ENCODE measurements at regions not wholly inside any gene's neighbourhood (a gene's known extent, or its start where the extent isn't known, plus 50 kb on each side); places are given as distances from the start of the nearest gene placed in this dataset.
"Not testable (repeated sequence)": the region's sequence is repeated elsewhere in the genome, so short reads cannot be mapped to it uniquely, and the experiment has no call there.

DNA sequence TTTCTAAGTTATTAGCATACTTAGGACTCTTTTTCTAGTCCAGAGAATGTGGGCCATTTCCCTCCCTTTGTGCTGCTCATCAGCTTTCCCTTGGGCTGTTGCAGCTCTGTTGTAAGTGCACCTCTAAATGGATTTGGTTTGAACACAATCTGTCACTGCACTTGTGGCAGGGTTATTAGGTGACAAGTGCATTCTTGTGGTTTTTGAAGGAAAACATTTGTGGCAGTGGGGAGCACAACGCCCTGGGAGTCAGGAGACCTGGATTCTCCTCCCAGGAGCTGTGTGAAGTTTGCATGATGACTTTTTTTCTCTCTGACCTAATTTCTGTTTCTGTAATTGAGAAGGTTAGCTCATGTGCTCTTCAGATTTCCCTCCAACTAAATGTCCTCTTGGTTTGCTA lies 630.9 kb upstream of the FAM98A start:
- TF ChIP-seq, protein P1, sequence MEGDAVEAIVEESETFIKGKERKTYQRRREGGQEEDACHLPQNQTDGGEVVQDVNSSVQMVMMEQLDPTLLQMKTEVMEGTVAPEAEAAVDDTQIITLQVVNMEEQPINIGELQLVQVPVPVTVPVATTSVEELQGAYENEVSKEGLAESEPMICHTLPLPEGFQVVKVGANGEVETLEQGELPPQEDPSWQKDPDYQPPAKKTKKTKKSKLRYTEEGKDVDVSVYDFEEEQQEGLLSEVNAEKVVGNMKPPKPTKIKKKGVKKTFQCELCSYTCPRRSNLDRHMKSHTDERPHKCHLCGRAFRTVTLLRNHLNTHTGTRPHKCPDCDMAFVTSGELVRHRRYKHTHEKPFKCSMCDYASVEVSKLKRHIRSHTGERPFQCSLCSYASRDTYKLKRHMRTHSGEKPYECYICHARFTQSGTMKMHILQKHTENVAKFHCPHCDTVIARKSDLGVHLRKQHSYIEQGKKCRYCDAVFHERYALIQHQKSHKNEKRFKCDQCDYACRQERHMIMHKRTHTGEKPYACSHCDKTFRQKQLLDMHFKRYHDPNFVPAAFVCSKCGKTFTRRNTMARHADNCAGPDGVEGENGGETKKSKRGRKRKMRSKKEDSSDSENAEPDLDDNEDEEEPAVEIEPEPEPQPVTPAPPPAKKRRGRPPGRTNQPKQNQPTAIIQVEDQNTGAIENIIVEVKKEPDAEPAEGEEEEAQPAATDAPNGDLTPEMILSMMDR (IDR thresholded peaks at IDR 0.05) = no peak
- intact Hi-C loops (cut with micrococcal nuclease) = no loop called here

DNA sequence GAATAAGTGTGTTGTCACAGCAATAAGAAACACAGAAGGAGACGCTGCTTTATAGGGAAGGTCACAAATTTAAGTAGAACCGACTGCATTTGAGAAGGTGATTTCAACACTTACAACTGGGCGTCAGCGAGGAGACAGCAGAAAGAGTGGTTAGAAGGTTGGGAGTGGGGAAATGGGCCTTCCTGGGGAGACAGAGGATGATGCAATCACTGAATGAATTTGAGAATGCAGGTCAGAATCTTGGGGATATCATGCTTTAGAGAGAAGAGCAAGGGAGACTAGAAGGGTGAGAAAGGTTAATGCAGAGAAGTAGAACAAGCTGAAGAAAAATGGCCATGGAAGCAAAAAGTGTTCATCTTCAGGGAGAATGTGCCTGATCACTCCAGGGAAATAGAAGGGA lies 616.1 kb upstream of the FAM98A start:
- H2AFZ ChIP-seq (ENCODE audit: insufficient read depth, low read depth, low read length, poor library complexity, severe bottlenecking) = no peak overlapping the region
- H3K79me2 ChIP-seq (ENCODE audit: insufficient read depth, low read length) = no peaks in the 10 kb centered on the region
- no peaks in the 10 kb centered on the region for H3K4me1 ChIP-seq (ENCODE audit: control insufficient read depth in 1 of 2, insufficient read depth in 2 of 2, low read length in 2 of 2)
- H3K27ac ChIP-seq (ENCODE audit: low read depth in 1 of 2, low read length in 2 of 2) = no peak overlapping the region
- no peaks in the 10 kb centered on the region for H3K27me3 ChIP-seq (ENCODE audit: control insufficient read depth in 2 of 2, insufficient read depth in 2 of 2, low read length in 2 of 2)
- no peaks in the 10 kb centered on the region for H3K4me1 Mint-ChIP-seq
- H3K9ac ChIP-seq (ENCODE audit: insufficient read depth, low read length, poor library complexity, severe bottlenecking) = no peak overlapping the region
- H3K36me3 ChIP-seq (replicated peaks in 1 of 2; ENCODE audit: control insufficient read depth in 1 of 2, insufficient read depth in 2 of 2, low read length in 2 of 2) = no peaks in the 10 kb centered on the region
- intact Hi-C loops (cut with micrococcal nuclease) = no loop called here
- H3K36me3 Mint-ChIP-seq = no peaks in the 10 kb centered on the region
- H3K4me3 ChIP-seq (replicated peaks in 1 of 3; ENCODE audit: low read depth in 2 of 3, low read length in 3 of 3) = no peak overlapping the region
- H4K20me1 ChIP-seq (ENCODE audit: insufficient read depth, low read length) = no peaks in the 10 kb centered on the region
- TF ChIP-seq, protein P1 (IDR thresholded peaks at IDR 0.05) = no peak
- WGBS (ENCODE audit: insufficient coverage) = 67% methylated on average over 4 of the region's 4 CpGs
- DNase-seq = no peak
- no peak overlapping the region for H3K4me3 Mint-ChIP-seq
- H3K9me3 ChIP-seq (replicated peaks in 1 of 2; ENCODE audit: control insufficient read depth in 1 of 2, insufficient read depth in 1 of 2, low read length in 2 of 2) = peaks cover 5 to 14% of the 10 kb centered on the region in 2 donors
- H3K4me2 ChIP-seq (replicated peaks; ENCODE audit: extremely low read depth, low read length, poor library complexity, severe bottlenecking) = no peak overlapping the region
- peaks cover 0 to 1% (median 0%) of the 10 kb centered on the region in 3 donors for H3K27me3 Mint-ChIP-seq (ENCODE audit: low read depth in 3 of 3)
- peaks cover 2 to 20% (median 8%) of the 10 kb centered on the region in 7 donors for H3K9me3 Mint-ChIP-seq
- no peak overlapping the region for H3K27ac Mint-ChIP-seq

More for the DNA sequence above, 630.9 kb upstream of the FAM98A start:
- H3K27me3 ChIP-seq (ENCODE audit: control insufficient read depth in 2 of 2, insufficient read depth in 2 of 2, low read length in 2 of 2) = no peaks in the 10 kb centered on the region
- H3K9me3 Mint-ChIP-seq = peaks cover 0 to 2% (median 0%) of the 10 kb centered on the region in 7 donors
- no peaks in the 10 kb centered on the region for H3K79me2 ChIP-seq (ENCODE audit: insufficient read depth, low read length)
- no peak overlapping the region for H3K4me3 ChIP-seq (replicated peaks in 1 of 3; ENCODE audit: low read depth in 2 of 3, low read length in 3 of 3)
- no peak overlapping the region for H3K9ac ChIP-seq (ENCODE audit: insufficient read depth, low read length, poor library complexity, severe bottlenecking)
- WGBS (ENCODE audit: insufficient coverage) = 60% methylated on average over 1 of the region's 1 CpG
- no peaks in the 10 kb centered on the region for H3K9me3 ChIP-seq (replicated peaks in 1 of 2; ENCODE audit: control insufficient read depth in 1 of 2, insufficient read depth in 1 of 2, low read length in 2 of 2)
- H3K4me1 ChIP-seq (ENCODE audit: control insufficient read depth in 1 of 2, insufficient read depth in 2 of 2, low read length in 2 of 2) = no peaks in the 10 kb centered on the region
- no peak overlapping the region for H3K4me3 Mint-ChIP-seq
- no peaks in the 10 kb centered on the region for H3K36me3 ChIP-seq (replicated peaks in 1 of 2; ENCODE audit: control insufficient read depth in 1 of 2, insufficient read depth in 2 of 2, low read length in 2 of 2)
- H4K20me1 ChIP-seq (ENCODE audit: insufficient read depth, low read length) = no peaks in the 10 kb centered on the region
- H3K27ac Mint-ChIP-seq = no peak overlapping the region
- no peaks in the 10 kb centered on the region for H3K4me1 Mint-ChIP-seq
- H3K27me3 Mint-ChIP-seq (ENCODE audit: low read depth in 3 of 3) = no peaks in the 10 kb centered on the region
- H3K27ac ChIP-seq (ENCODE audit: low read depth in 1 of 2, low read length in 2 of 2) = no peak overlapping the region
- no peak for DNase-seq
- H3K36me3 Mint-ChIP-seq = no peaks in the 10 kb centered on the region
- no peak overlapping the region for H2AFZ ChIP-seq (ENCODE audit: insufficient read depth, low read depth, low read length, poor library complexity, severe bottlenecking)
- H3K4me2 ChIP-seq (replicated peaks; ENCODE audit: extremely low read depth, low read length, poor library complexity, severe bottlenecking) = no peak overlapping the region

DNA sequence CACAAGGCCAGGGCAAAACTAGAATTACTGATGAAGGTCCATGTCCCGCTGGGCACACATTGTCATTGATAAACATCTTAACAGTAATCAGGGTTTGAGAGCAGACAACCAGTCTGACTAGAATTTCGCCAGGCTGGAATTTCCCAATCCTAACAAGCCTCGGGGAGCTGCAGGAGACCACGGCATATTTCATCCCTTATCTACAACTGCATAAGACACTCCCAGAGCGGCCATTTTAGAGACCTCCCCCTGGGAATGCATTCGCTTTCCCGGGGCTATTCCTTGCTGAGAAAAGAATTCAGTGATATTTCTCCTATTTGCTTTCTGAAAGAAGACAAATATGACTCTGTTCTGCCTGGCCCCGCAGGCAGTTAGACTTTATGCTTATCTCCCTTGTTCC lies 611.3 kb upstream of the FAM98A start:
- peaks cover 20 to 43% of the 10 kb centered on the region in 2 donors for H3K9me3 ChIP-seq (replicated peaks in 1 of 2; ENCODE audit: control insufficient read depth in 1 of 2, insufficient read depth in 1 of 2, low read length in 2 of 2)
- H3K27ac ChIP-seq (ENCODE audit: low read depth in 1 of 2, low read length in 2 of 2); H2AFZ ChIP-seq (ENCODE audit: insufficient read depth, low read depth, low read length, poor library complexity, severe bottlenecking); H3K4me1 ChIP-seq (ENCODE audit: control insufficient read depth in 1 of 2, insufficient read depth in 2 of 2, low read length in 2 of 2); H3K27me3 ChIP-seq (ENCODE audit: control insufficient read depth in 2 of 2, insufficient read depth in 2 of 2, low read length in 2 of 2); H3K36me3 Mint-ChIP-seq; H3K27me3 Mint-ChIP-seq (ENCODE audit: low read depth in 3 of 3); H3K4me3 ChIP-seq (replicated peaks in 1 of 3; ENCODE audit: low read depth in 2 of 3, low read length in 3 of 3); H3K79me2 ChIP-seq (ENCODE audit: insufficient read depth, low read length); intact Hi-C loops (cut with micrococcal nuclease); H4K20me1 ChIP-seq (ENCODE audit: insufficient read depth, low read length); H3K4me1 Mint-ChIP-seq; H3K27ac Mint-ChIP-seq; H3K4me3 Mint-ChIP-seq; H3K9ac ChIP-seq (ENCODE audit: insufficient read depth, low read length, poor library complexity, severe bottlenecking); DNase-seq; H3K36me3 ChIP-seq (replicated peaks in 1 of 2; ENCODE audit: control insufficient read depth in 1 of 2, insufficient read depth in 2 of 2, low read length in 2 of 2); H3K4me2 ChIP-seq (replicated peaks; ENCODE audit: extremely low read depth, low read length, poor library complexity, severe bottlenecking): not testable (repeated sequence)
- 90% methylated on average over 8 of the region's 8 CpGs for WGBS (ENCODE audit: insufficient coverage)
- H3K9me3 Mint-ChIP-seq = peaks cover 15 to 39% (median 29%) of the 10 kb centered on the region in 7 donors

All from CD14-positive monocyte (primary cell).